NB4 (cell line): ENCODE measurements at regions not wholly inside any gene's neighbourhood (a gene's known extent, or its start where the extent isn't known, plus 50 kb on each side); places are given as distances from the start of the nearest gene placed in this dataset.

Source experiments
- DNase-seq: peaks from one replicate; pipeline ENCODE4 v3.0.0; 2010; ENCODE audit warnings: low read depth
- H3K4me3 ChIP-seq: one replicate; pipeline ENCODE4 v1.5.1; 2011; ENCODE audit warnings: mild to moderate bottlenecking, low read depth, low read length, moderate library complexity
- MYC ChIP-seq: IDR thresholded peaks from 2 replicates; pipeline ENCODE4 v1.6.1; 2011; ENCODE audit warnings: low read depth, low read length
- POLR2A ChIP-seq: IDR thresholded peaks from 2 replicates; pipeline ENCODE4 v1.6.1; 2011; ENCODE audit warnings: mild to moderate bottlenecking; ENCODE audit not compliant: insufficient read length; ENCODE audit errors: extremely low read depth
- TF ChIP-seq, protein P1 (sequence below): IDR thresholded peaks from 2 replicates; pipeline ENCODE4 v1.6.1; 2011; ENCODE audit warnings: low read depth, low read length
- TF ChIP-seq, protein P2 (sequence below): IDR thresholded peaks from one replicate; pipeline ENCODE4 v1.5.1; 2012; ENCODE audit warnings: low read depth, low read length

DNA sequence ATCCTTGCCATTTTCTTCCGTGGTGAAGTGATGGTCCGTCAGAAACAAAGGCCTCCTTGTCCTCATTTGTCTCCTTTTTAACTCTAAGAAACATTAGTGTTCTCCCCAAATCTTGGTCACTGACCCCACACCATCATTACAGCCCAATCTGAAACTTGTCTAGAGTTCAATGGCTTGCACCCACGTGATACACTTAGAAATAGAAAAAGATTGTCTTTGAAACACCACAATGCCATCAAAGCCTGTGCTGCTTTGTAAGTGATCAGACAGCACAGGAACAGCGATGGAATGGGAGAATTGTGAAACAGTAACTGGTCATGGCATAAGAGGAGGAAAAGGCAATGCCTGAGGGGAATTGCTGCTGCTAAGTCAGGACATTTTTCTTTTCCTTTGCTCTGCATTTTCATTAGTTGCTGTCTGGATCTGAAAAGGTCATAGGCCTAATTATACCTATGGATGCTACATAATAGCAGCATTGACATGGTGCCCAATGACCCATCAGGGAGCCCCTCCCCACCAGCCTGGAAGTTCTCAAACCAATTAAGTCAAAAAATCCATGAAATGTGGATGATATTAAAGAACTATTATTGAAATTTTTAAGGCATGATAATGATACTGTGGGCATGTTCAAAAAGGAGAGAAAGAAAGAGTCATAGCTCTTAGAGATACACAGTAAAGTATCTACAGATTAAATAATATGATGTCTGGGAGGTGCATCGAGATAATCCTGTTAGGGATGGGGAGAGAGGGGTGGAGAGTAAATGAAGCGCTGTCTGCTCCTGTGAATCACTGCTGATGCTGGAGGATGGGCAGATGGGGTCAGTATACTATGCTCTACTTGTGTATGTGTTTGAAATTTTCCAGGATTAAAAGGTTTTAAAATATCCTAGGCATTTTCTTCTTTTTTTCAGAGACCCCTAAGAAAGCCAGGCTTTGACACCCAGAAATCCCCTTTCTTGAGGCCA is 83.6 kb downstream of the ENC1 start:
- no peak overlapping the region for H3K4me3 ChIP-seq
- TF ChIP-seq, protein P1, sequence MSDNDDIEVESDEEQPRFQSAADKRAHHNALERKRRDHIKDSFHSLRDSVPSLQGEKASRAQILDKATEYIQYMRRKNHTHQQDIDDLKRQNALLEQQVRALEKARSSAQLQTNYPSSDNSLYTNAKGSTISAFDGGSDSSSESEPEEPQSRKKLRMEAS: no peak
- TF ChIP-seq, protein P2, sequence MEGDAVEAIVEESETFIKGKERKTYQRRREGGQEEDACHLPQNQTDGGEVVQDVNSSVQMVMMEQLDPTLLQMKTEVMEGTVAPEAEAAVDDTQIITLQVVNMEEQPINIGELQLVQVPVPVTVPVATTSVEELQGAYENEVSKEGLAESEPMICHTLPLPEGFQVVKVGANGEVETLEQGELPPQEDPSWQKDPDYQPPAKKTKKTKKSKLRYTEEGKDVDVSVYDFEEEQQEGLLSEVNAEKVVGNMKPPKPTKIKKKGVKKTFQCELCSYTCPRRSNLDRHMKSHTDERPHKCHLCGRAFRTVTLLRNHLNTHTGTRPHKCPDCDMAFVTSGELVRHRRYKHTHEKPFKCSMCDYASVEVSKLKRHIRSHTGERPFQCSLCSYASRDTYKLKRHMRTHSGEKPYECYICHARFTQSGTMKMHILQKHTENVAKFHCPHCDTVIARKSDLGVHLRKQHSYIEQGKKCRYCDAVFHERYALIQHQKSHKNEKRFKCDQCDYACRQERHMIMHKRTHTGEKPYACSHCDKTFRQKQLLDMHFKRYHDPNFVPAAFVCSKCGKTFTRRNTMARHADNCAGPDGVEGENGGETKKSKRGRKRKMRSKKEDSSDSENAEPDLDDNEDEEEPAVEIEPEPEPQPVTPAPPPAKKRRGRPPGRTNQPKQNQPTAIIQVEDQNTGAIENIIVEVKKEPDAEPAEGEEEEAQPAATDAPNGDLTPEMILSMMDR: no peak
- TF ChIP-seq POLR2A (no peak), MYC (no peak)
- no peak for DNase-seq

DNA sequence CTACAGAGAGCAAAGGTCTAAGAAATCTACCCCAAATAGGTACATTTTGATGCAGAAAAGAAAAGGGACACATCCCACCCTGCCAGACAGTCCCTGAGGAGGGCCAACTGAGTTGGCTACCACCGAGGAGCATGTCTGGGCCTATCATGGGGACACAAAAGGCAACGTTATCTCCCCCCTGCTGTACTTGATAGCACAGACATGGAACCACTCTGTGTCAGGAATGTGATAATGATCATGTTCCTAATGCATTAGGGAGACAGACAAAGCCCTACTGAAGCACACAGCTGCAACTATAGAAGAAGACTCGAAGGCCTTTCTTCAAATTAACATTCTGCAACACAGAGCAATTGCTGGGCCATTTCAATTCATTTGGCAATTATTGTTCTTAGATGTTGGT is 84.5 kb downstream of the ENC1 start:
- TF ChIP-seq, protein P2: no peak
- no peak for TF ChIP-seq MYC
- no peak for TF ChIP-seq POLR2A
- TF ChIP-seq, protein P1: no peak
- H3K4me3 ChIP-seq: no peak overlapping the region
- DNase-seq: no peak

DNA sequence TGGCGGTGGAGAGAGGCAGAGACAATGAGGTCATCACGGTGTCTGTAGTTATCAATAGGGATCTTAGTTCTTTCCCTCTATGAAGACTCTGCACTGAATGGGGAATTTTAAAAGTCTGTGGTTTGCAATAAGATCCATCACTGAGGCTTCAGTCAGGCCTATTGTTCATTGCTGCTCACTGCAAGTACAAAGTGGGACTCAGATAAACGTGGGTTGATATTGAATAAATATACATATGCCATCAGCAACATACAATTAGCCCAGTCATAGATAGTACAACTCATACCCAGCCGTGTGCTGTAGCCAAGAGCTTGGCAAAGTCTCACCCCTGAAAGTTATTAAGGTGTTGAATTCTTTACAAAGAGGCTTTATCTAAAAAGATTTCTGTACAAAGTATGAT is 88.4 kb downstream of the ENC1 start:
- no peak overlapping the region for H3K4me3 ChIP-seq
- no peak for DNase-seq
- TF ChIP-seq, protein P2: no peak
- TF ChIP-seq, protein P1: no peak
- no peak for TF ChIP-seq MYC
- no peak for TF ChIP-seq POLR2A

DNA sequence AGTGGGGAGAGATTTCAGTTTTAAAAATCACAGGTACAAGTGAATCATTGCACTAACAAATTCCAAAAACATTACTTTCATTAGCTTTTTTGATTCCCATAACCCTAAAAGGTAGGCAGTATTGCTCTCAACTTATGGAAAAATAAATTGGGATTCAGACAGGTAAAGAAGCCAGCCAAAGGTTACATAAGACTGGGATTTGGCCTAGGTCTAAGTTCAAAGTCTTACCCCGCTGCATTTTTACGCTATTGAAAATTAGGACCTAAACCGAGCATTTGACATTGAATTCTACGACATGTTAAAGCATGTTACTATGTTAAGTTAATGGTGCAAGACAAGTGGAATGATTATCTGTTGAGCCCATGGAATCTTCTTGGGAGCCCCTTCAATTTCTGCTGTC is 89.6 kb downstream of the ENC1 start:
- H3K4me3 ChIP-seq: no peak overlapping the region
- TF ChIP-seq, protein P2: no peak
- TF ChIP-seq MYC (no peak), POLR2A (no peak)
- TF ChIP-seq, protein P1: no peak

DNA sequence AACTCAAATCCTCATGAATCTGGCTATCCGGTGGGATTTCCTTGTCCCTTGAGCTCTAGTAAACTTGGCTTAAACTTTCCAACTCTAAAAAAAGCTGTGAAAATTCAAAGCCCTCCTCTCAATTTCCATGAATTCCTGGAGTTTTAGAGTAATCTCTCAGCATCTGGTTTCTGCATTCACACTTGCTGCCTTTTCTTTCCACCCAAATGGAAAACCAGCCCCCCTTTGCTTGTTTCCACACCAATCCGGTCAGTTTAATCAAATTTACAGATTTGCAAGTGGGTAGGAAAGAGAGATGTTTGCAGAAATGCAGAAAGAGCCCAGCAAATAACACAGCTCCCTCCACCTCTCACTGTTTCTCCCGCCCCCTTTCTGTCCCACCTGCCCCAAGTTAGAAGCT is 91.1 kb downstream of the ENC1 start:
- TF ChIP-seq, protein P1: no peak
- TF ChIP-seq POLR2A: no peak
- TF ChIP-seq, protein P2: no peak
- no peak for TF ChIP-seq MYC
- no peak overlapping the region for H3K4me3 ChIP-seq
- DNase-seq: no peak

More for the DNA sequence above, 89.6 kb downstream of the ENC1 start:
- DNase-seq: no peak

DNA sequence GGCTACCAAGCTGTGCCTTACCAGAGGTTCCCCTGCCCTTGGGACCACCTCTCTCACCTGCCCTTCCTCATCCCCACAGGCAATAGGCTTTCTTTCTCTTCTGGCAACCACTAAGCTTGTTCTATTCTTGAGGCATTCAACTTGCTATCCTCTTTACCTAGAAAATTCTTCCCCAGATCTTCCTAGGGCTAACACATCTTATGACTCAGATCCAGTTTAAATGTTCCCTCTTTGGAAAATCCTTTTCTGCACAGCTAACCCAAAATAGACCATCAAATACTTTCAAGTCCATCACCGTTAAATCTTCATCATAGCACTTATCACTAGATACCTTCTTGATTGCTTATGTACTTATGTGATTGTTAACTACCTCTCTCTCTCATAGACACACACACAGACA is 93.7 kb downstream of the ENC1 start:
- no peak overlapping the region for H3K4me3 ChIP-seq
- DNase-seq: no peak
- TF ChIP-seq, protein P1: no peak
- TF ChIP-seq POLR2A (no peak), MYC (no peak)
- TF ChIP-seq, protein P2: no peak
